H1 (cell line): ENCODE measurements at regions not wholly inside any gene's neighbourhood (a gene's known extent, or its start where the extent isn't known, plus 50 kb on each side); places are given as distances from the start of the nearest gene placed in this dataset.

Experiments
- BRCA1 ChIP-seq: IDR thresholded peaks from 2 replicates; pipeline ENCODE4 v1.6.1; 2012; ENCODE audit warnings: low read depth, low read length, improper control_type of control experiment
- FOSL1 ChIP-seq: IDR thresholded peaks from 2 replicates; pipeline ENCODE4 v1.6.1; 2011; ENCODE audit warnings: mild to moderate bottlenecking, low read depth, low read length, moderate library complexity; ENCODE audit not compliant: insufficient read depth
- MAFK ChIP-seq: IDR thresholded peaks from 2 replicates; pipeline ENCODE4 v1.6.1; 2012; ENCODE audit warnings: low read depth, mild to moderate bottlenecking, improper control_type of control experiment, low read length
- TAF1 ChIP-seq: IDR thresholded peaks from 2 replicates; pipeline ENCODE4 v1.6.1; 2011; ENCODE audit warnings: mild to moderate bottlenecking, low read depth, low read length
- TF ChIP-seq, protein P1 (sequence below): fragments of 300-600 bp; sonication (generic); IDR thresholded peaks from 2 replicates; pipeline ENCODE4 v1.7.1; 2012; ENCODE audit warnings: low read length, moderate library complexity, mild to moderate bottlenecking, inconsistent platforms; ENCODE audit not compliant: insufficient replicate concordance

DNA sequence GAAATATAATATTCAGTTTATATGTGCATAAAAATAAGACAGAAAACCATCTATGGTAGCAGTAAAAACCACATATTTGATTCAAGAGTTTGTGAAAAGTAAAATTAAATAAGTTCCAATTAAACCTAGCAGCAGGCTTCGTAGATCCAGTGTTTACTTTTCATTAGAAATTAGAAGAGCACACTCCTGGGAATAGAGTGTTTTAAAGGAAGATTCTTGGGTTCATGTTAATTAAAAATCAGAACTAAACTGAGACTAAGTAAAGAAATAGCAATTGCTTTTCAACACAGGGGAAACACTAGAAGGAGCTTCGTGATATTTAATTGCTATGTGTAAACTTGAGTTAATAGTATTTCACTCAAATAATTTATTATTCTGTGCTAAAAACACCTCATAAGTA, 1097.8 kb upstream of the CDH18 start (continued):
- TF ChIP-seq, protein P1, sequence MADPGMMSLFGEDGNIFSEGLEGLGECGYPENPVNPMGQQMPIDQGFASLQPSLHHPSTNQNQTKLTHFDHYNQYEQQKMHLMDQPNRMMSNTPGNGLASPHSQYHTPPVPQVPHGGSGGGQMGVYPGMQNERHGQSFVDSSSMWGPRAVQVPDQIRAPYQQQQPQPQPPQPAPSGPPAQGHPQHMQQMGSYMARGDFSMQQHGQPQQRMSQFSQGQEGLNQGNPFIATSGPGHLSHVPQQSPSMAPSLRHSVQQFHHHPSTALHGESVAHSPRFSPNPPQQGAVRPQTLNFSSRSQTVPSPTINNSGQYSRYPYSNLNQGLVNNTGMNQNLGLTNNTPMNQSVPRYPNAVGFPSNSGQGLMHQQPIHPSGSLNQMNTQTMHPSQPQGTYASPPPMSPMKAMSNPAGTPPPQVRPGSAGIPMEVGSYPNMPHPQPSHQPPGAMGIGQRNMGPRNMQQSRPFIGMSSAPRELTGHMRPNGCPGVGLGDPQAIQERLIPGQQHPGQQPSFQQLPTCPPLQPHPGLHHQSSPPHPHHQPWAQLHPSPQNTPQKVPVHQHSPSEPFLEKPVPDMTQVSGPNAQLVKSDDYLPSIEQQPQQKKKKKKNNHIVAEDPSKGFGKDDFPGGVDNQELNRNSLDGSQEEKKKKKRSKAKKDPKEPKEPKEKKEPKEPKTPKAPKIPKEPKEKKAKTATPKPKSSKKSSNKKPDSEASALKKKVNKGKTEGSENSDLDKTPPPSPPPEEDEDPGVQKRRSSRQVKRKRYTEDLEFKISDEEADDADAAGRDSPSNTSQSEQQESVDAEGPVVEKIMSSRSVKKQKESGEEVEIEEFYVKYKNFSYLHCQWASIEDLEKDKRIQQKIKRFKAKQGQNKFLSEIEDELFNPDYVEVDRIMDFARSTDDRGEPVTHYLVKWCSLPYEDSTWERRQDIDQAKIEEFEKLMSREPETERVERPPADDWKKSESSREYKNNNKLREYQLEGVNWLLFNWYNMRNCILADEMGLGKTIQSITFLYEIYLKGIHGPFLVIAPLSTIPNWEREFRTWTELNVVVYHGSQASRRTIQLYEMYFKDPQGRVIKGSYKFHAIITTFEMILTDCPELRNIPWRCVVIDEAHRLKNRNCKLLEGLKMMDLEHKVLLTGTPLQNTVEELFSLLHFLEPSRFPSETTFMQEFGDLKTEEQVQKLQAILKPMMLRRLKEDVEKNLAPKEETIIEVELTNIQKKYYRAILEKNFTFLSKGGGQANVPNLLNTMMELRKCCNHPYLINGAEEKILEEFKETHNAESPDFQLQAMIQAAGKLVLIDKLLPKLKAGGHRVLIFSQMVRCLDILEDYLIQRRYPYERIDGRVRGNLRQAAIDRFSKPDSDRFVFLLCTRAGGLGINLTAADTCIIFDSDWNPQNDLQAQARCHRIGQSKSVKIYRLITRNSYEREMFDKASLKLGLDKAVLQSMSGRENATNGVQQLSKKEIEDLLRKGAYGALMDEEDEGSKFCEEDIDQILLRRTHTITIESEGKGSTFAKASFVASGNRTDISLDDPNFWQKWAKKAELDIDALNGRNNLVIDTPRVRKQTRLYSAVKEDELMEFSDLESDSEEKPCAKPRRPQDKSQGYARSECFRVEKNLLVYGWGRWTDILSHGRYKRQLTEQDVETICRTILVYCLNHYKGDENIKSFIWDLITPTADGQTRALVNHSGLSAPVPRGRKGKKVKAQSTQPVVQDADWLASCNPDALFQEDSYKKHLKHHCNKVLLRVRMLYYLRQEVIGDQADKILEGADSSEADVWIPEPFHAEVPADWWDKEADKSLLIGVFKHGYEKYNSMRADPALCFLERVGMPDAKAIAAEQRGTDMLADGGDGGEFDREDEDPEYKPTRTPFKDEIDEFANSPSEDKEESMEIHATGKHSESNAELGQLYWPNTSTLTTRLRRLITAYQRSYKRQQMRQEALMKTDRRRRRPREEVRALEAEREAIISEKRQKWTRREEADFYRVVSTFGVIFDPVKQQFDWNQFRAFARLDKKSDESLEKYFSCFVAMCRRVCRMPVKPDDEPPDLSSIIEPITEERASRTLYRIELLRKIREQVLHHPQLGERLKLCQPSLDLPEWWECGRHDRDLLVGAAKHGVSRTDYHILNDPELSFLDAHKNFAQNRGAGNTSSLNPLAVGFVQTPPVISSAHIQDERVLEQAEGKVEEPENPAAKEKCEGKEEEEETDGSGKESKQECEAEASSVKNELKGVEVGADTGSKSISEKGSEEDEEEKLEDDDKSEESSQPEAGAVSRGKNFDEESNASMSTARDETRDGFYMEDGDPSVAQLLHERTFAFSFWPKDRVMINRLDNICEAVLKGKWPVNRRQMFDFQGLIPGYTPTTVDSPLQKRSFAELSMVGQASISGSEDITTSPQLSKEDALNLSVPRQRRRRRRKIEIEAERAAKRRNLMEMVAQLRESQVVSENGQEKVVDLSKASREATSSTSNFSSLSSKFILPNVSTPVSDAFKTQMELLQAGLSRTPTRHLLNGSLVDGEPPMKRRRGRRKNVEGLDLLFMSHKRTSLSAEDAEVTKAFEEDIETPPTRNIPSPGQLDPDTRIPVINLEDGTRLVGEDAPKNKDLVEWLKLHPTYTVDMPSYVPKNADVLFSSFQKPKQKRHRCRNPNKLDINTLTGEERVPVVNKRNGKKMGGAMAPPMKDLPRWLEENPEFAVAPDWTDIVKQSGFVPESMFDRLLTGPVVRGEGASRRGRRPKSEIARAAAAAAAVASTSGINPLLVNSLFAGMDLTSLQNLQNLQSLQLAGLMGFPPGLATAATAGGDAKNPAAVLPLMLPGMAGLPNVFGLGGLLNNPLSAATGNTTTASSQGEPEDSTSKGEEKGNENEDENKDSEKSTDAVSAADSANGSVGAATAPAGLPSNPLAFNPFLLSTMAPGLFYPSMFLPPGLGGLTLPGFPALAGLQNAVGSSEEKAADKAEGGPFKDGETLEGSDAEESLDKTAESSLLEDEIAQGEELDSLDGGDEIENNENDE = no peak
- no peak for TF ChIP-seq BRCA1
- TF ChIP-seq MAFK = no peak
- TF ChIP-seq FOSL1 = no peak
- TF ChIP-seq TAF1 = no peak
